Left renal pelvis (tissue), 4 donors: ENCODE measurements at regions not wholly inside any gene's neighbourhood (a gene's known extent, or its start where the extent isn't known, plus 50 kb on each side); places are given as distances from the start of the nearest gene placed in this dataset.

Experiments
- DNase-seq, 4 donors: peaks; one replicate each; pipeline ENCODE4 v3.0.0-alpha.2; 2013; ENCODE audit warnings: low read depth in 4 of 4, low spot score in 3 of 4

DNA sequence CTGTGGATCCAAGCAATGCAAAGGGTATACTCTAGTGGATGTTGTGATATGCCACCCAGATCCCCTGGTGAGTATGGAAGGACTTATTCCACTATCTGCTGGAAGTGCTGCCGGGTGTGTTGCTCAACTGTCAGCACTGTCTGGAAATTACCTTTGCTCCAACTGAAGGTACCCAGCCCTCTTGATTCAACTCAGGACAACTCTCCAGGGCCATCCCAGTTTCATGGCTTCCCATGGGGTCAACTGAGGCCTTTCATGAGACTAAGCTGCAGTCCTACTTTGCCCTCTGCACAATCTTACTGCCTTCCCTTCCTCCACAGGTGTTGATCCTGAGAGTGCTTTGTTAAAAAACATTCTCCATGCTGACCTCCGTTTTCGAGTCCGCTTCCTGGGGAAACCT is 99.8 kb downstream of the SPRY1 start:
- DNase-seq: no peak

DNA sequence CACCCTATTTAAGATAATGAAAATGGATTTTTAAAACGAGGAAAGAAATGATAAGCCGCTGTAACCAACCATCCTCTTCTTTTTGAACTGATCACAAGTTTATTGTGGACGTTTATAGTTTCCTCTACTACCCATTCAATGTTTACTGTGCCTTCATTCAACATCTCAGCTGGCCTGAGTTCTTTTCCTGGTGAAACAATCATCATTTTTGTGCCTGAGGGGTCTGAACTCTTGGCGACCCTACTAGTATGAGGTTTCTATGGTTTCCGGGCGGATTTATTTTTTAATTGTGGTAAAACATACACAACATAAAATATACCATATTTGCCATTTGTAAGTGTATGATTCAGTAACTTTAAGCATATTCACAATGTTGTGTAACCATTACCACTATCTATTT is 100.7 kb downstream of the SPRY1 start:
- no peak for DNase-seq

DNA sequence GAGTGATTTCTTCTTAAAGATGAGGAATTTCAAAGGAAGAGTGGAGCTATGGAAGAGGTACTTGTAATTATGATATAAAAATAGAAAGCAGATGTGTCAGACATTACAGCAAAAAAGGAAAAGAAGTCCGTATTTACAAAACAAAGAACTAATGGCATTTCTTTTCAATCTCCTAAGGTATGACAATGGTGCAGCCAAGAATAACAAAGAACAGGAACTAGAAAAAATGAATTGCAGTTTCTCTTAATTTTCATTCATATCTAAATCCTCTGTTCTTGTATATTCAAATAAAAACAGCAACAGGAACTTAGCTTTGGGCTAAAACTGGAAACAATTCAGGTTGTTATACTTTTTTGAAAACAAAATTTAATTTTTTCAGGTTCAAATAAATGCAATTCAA is 105.1 kb downstream of the SPRY1 start:
- no peak for DNase-seq

DNA sequence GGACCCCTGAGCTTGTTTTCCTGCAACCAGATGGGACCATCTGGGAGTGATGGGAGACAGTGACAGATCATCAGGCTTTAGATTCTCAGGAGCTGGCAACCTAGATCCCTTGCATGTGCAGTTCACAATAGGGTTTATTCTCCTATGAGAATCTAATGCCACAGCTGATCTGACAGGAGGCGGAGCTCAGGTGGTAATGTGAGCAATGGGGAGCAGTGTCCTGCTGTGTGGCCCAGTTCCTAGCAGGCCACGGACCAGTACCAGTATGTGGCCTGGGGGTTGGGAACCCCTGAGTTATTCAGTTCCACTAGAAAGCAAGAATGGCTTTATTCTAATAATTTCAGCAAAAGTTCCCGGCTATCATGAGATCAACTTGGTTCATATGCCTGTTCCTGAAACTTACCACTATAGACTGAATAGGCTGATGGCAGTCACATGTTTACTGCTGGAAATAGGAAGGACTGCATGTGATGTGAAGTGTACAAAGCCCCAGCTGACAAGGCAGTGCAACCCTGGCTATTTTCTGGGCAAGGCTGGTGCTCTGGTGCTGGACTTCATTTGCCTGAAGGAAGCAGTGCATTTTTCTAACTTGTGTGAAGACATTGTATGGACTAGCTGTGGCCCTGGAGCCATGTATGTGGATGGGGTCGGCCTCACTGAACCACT is 107.2 kb downstream of the SPRY1 start:
- DNase-seq: no peak

DNA sequence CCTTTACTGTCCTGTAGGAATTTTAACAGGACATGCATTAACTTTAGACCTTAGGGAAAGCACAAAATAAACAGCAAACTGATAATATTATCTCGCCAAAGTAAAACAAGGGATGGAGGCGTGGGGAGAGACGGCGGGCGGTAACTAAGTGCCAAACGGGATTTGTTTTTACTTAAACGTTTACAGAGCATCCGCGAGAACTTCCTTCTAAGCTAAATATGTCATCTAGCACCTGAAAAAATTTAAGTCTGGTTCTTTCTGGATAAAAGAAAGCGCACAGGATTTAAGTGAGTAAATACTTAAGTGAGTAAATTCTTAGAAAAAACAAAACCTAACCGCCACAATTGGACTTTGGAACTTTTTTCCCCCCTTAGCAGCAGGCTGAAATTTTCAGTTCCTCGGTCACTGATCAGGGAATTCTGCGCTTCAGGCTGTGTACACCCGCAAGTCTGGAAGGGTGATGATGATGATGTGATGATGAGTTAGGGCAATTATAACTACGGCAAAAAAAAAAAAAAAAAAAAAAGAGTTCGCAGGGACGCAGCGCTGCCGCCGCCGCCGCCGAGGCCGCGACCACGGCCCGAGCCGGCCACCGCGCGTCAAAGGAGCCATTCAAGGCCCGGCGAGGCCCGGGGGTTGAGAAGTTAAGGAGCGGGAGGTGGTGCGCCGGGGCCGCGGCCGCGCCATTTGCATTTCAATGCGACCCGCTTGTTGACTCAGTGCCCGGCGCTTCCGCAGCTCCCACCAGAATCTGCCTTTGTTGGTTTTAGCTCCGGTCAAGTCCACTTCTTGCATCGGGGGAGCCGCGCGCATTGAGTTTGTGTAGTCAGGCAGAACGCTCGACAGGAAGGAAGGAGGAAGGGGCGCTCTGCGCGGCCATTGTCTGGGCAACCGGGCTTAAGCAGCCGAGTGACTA is 108.8 kb downstream of the SPRY1 start:
- peak in 3 of 4 donors; percentile 72 to 84 (median 75) for DNase-seq

DNA sequence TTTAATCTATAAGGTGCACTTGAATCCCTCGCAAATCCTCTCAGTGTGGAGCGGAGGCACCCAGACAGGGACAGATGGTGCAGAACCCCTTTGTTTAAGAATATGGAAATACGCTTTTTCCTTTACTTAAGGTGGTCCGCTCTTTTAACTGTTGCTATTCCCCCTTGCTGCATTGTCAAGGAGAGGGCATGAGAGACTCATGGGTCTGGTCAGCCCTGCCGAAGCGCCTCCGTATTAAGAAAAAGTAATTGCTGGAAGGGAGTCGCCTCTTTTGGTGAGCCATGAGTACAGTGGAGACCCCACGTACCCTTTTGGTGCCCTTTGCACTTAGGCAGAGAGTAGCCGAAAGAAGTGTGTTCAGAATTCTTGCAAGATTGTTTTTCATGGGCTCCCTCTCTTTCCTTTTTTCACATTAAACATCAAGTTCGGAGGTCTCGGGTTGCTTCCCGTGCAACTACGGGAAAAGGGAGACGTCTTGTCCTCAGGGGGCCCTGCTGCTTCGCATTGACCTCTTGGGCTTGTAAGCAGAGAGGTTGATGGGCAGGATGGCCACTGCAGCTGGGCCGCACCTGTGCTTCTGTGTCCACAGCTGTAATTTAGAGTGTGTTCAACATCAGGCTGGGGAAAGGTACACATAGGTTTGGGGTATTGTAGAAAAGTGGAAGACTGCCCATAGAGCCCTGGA is 109.6 kb downstream of the SPRY1 start:
- DNase-seq: peak in 1 of 4 donors; percentile 70

DNA sequence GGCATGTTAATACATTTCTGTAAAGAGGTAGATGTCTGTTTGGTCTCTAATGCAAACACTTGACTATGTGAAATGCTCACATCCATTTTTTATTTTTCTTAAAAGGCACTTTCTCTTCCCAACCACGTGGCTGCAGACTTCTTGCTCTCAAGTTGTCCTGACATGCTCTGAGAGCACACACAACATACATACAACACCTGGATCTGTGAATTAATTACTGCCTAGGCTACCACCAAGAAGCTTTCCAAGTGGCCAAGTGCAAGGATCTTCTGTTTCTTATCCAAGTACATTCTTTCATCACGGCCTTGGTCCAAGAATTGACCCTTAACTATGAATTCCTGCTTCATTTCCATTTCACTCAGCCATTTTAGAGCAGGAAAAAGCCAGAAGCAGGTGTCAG is 110.8 kb downstream of the SPRY1 start:
- no peak for DNase-seq

DNA sequence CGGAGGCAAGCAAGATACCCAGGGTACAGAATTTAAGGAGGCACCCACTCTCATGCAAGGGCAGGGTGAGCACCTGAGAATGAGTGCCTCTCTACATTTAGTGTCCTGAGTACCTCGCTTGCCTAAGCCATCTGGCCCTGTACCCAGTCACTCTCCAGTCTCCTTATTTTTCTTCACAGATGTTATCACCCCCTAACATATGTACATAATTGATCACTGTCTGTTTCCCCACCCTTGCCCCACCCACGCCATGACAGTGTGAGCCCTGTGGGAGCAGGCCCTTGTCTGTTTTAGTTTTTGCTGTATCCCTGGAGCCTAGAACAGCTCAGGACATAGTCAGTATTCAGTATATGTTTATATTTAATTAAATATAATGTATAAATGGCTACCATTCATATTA is 113.6 kb downstream of the SPRY1 start:
- DNase-seq: no peak

DNA sequence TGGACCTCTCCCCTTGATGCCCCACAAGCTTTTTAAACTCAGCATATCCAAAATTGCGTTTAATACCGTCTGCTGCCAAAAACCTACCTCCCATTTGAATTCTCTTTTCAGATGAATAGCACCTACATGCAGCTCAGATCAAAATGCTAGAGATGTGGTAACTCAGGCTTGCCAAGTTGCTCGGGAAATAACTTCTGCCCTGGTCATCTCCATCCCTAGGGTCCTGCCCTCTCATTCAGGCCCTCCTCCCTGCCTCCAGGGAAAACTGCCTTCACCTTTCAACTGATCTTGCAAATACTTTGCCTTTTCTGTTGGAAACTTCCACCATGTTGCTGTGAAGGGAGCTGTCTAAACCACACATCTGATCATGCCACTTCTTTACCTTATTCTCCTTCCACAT is 114.1 kb downstream of the SPRY1 start:
- DNase-seq: no peak

DNA sequence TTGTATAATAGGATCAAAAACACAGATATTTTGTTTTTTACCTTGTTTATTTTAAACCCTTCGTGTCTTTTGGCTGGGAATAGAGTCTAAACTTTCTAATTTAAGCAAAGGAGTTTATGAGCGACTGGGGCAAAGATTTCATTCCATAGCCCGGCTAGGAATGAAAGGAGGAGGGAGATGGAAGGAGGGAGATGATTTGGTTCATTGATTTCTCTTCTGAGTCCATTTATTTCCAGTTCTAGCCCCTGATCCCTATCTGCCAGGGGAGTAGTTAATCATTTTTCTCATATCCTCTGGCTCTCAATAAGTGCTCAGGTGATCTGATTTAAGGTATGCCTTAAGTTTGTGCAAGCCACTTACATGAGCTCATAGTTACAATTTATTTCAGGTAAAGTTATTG is 120.0 kb downstream of the SPRY1 start:
- DNase-seq: peak in 1 of 4 donors; percentile 35

DNA sequence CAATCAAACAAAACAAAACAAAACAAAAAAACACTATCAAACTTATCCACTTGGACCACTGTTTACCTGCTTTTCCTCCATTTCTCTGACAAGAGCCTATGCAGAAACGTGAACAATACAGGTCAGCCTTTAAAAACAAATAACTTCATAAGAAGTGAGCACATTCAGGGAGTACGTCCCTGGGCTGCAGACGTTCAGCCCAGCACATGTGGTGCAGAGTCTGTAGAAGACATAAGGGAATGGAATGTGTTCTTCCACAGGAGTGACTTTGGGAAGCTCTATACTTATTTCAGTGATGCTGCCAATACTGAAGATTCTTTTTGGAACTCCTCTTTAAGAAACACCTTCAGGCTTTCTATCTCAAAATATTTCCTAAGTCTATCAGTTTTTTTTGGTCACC is 120.6 kb downstream of the SPRY1 start:
- no peak for DNase-seq

DNA sequence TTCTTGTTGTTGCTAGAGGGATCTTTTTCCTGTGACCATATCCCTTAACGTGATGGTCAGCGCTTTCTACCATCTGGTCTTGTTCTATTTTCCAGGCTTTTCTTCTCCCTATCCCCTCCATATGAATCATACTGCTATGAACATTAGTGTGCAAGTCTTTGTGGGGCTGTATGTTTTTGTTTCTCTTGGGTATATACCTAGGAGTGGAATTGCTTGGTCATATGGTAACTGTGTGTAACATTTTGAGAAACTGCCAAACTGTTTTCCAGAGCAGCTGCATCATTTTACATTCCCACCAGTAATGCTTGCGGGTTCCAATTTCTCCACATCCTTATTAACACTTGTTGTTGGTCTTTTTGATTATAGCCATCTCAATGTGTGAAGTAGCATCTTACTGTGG is 121.4 kb downstream of the SPRY1 start:
- DNase-seq: no peak

DNA sequence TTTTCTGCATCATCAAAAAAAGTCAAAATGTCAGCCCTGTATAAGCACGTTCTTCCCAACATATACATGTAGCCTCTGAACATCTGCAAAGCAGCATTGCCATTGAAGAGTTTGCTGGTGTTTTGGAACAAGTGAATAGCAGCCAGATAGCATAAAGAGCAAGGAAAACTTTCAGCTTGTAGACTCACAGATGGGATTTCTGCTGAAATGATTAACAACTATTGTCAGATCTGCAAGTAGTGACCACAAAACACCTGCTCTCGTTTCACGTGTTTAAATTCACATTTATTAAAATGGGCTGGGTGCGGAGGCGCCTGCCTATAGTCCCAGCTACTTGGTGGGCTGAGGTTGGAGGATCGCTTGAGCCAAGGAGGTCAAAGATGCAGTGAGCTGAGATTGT is 123.7 kb downstream of the SPRY1 start:
- no peak for DNase-seq

DNA sequence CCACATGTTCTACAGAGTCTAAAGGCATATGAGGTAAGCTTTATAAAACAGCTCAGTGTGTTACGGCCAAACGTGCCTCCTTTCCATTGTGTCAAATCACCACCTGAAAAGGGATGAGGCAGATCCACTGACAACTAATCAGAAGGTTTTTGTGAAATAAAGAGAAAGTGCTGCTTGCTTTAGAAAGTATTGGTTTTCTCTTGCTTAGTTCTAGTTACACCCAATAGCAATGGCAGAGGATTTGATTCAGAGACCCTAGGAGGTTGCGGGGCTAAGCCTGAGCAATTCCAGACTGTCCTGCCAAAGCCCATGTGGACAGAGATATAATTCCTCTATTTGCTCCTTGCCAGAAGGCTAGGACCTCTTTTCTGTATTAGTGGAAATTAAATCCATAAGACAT is 125.5 kb downstream of the SPRY1 start:
- DNase-seq: no peak

DNA sequence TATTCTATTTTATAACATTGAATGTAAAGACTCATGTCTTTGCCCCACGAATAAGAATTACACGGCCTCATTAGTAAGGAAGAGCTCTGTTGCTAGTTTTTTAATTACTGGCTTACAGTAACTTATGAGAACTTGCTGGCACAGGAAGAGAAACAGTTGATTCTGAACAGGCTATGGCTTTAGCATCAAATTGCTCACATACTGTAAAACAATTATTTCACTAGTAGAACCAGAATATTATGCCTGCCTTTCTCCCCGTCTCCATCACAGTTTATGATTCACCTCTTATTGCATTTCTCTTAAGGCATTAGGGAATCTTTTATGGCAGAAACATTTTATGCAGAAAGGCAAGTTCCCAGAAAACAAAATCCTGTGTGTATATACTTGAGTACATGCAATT is 126.1 kb downstream of the SPRY1 start:
- DNase-seq: no peak

DNA sequence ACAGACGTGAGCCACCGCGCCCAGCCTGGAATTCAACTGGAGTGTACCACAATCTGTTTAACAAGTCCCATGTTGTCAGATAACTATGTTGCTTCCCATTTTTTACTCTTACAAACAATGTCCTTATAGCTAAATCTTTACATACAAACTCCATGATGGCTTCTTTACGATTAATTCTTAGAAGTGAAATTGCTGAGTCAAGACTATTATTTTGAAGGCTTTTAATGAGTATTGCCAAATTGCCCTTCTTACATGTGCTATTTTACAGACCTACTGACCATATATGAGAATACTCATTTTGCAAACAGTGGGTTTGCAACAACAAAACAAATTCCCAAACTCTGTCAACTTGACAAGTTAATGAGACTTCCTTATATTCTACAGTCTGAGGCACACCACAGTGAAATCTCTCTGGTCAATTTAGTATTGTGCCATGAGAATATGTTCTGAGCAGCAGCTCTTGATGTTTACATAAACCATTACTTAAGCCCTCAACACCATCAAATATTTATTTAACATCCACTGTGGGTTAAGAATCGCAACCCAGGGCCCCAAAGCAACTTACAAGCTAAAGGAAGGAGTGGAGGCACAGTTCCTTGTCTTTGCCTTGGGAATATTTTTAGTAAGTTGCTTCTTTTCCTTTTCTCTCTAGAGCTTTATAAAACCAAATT is 128.5 kb downstream of the SPRY1 start:
- DNase-seq: no peak

DNA sequence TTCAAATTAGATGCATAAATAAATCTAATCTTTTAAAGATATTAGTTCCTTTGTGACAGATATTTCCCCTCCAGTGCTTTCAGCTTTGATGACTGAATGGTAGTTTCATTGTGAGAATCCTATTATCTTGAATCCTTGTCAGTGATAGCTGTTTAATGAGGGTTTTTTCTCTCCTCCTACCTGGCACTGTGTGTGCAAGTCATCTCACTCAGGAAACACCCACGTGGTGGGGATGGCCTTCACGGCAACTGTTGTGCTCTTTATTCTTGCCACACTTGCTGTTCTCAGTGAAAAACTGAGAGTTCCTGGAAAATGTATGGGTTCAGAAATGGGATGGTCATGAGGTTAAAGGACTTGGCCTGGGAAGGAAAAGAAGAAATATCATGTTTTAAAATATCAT is 129.9 kb downstream of the SPRY1 start:
- no peak for DNase-seq

DNA sequence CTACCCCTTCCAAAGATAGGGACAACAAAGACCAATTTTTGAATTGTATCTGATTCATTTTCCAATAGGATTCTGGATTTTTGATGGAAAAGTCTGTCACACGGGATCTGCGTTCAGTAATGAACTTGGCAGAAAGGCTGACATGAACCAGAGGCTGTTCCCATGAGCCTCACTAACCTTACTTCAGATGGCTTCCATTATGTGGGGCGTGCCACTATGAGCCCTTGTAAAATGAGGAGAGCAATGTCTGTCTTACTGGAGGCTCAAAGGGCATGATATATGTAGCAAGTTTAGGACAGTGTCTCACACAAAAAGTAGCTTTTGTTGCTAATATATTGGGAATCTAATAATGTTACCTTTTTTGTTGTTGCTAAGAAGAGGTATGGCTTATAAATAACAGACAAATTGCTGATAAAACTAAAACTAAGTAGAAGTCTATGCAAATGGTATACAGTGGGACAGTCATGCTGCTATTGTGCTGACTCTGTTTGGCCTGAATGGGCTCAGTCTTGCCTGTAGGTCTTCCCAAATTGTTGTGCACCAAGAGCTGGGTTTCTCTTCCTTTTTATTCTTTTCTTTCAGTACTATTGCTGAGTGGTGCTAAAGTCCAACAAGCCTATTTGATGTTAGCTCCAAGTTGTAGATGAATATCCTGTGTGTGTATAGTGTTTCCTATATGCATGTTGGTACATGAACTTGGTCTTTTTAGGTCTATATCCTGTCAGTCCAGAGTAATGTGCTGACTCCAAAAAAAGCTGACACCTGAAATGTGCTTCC is 132.1 kb downstream of the SPRY1 start:
- DNase-seq: no peak

DNA sequence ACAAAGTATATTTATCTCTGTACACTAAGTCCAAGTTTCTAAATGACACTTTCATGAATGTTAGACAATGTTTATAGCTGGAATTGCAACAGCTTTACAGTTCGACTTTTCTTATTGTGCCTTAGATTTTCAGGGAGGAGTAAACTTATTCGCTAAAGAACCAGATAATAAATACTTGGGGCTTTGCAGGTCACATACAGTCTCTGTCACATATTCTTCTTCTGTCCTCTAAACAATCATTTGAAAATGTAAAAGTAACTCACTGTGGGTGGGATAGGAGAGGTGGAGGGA is 132.6 kb downstream of the SPRY1 start:
- no peak for DNase-seq

DNA sequence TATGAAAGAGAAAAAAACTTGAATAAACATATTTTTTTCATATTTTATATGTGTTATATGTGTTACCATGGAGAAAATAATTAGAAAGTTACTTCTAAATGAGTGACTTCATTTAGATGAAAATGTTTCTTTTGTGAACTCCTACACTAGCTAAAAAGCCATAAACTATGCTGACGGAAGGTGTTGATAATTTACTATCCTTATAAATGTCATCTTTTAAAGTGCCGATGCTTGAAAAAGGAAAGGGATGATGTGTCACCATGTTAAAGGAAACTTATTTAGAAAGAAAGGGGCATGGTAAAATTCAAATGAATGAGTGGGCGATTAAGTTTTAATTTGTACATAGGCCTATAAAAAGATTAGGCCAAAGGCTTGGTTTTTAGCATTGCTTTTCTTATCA is 133.8 kb downstream of the SPRY1 start:
- DNase-seq: no peak
